SK-N-SH treated with all-trans-retinoic acid at 6 μM for 48 hours (cell line): ENCODE measurements at regions not wholly inside any gene's neighbourhood (a gene's known extent, or its start where the extent isn't known, plus 50 kb on each side); places are given as distances from the start of the nearest gene placed in this dataset.

Source experiments
- ATAC-seq: fragments of 200-7000 bp; cut with Tn5 transposase; 3 replicates; pipeline ENCODE4 v1.9.1; 2020; ENCODE audit warnings: mild to moderate bottlenecking, moderate library complexity
- ARNTL ChIP-seq: fragments of 450-650 bp; formaldehyde crosslinking; IDR thresholded peaks from 2 replicates; pipeline ENCODE4 v1.5.0; 2020; ENCODE audit warnings: low read depth, mild to moderate bottlenecking, moderate library complexity, borderline replicate concordance
- CSDC2 ChIP-seq: fragments of 250-450 bp; sonication (Bioruptor Pico); IDR thresholded peaks from 2 replicates; pipeline ENCODE4 v1.5.0; 2020; ENCODE audit warnings: mild to moderate bottlenecking, moderate library complexity
- GLIS3 ChIP-seq: fragments of 250-450 bp; sonication (Bioruptor Pico); IDR thresholded peaks from 2 replicates; pipeline ENCODE4 v1.5.0; 2020; ENCODE audit warnings: mild to moderate bottlenecking, moderate library complexity
- ISL1 ChIP-seq: fragments of 250-450 bp; sonication (Bioruptor Pico); IDR thresholded peaks from 2 replicates; pipeline ENCODE4 v2.1.2; 2022; ENCODE audit warnings: mild to moderate bottlenecking, moderate library complexity
- OSR1 ChIP-seq: fragments of 250-450 bp; sonication (Bioruptor Pico); IDR thresholded peaks from 2 replicates; pipeline ENCODE4 v1.8.0; 2022; ENCODE audit warnings: moderate library complexity, mild to moderate bottlenecking, inconsistent platforms
- PPARA ChIP-seq: fragments of 250-450 bp; sonication (Bioruptor Pico); IDR thresholded peaks from 2 replicates; pipeline ENCODE4 v1.5.0; 2020; ENCODE audit warnings: mild to moderate bottlenecking, borderline replicate concordance
- RARB ChIP-seq: fragments of 250-450 bp; sonication (Bioruptor Pico); IDR thresholded peaks from 2 replicates; pipeline ENCODE4 v1.8.0; 2021; ENCODE audit warnings: mild to moderate bottlenecking, moderate library complexity
- SNAI2 ChIP-seq: fragments of 250-450 bp; sonication (Bioruptor Pico); IDR thresholded peaks from 2 replicates; pipeline ENCODE4 v1.5.0; 2020; ENCODE audit warnings: mild to moderate bottlenecking, moderate library complexity
- TCF4 ChIP-seq: fragments of 250-450 bp; sonication (Bioruptor Pico); IDR thresholded peaks from 2 replicates; pipeline ENCODE4 v1.8.0; 2021; ENCODE audit warnings: mild to moderate bottlenecking, moderate library complexity, borderline replicate concordance
- TOX ChIP-seq: fragments of 250-450 bp; sonication (Bioruptor Pico); IDR thresholded peaks from 2 replicates; pipeline ENCODE4 v1.8.0; 2021; ENCODE audit warnings: mild to moderate bottlenecking, moderate library complexity, borderline replicate concordance
- ZC3H10 ChIP-seq: fragments of 250-450 bp; sonication (Bioruptor Pico); IDR thresholded peaks from 2 replicates; pipeline ENCODE4 v1.5.1; 2021; ENCODE audit warnings: mild to moderate bottlenecking, moderate library complexity
- ZFP3 ChIP-seq: fragments of 250-450 bp; sonication (Bioruptor Pico); IDR thresholded peaks from 2 replicates; pipeline ENCODE4 v1.5.0; 2020; ENCODE audit warnings: mild to moderate bottlenecking, moderate library complexity
- ZFP30 ChIP-seq: fragments of 450-650 bp; formaldehyde crosslinking; IDR thresholded peaks from 2 replicates; pipeline ENCODE4 v1.5.0; 2022; ENCODE audit warnings: mild to moderate bottlenecking, moderate library complexity
- ZNF565 ChIP-seq: fragments of 450-650 bp; formaldehyde crosslinking; conservative IDR thresholded peaks from 2 replicates; pipeline ENCODE4 v1.5.0; 2020; ENCODE audit warnings: low read depth, mild to moderate bottlenecking, moderate library complexity
- ZNF70 ChIP-seq: fragments of 450-650 bp; formaldehyde crosslinking; IDR thresholded peaks from 2 replicates; pipeline ENCODE4 v1.5.0; 2020; ENCODE audit warnings: mild to moderate bottlenecking, moderate library complexity
- ZNF8 ChIP-seq: fragments of 450-650 bp; formaldehyde crosslinking; IDR thresholded peaks from 2 replicates; pipeline ENCODE4 v1.5.0; 2020; ENCODE audit warnings: mild to moderate bottlenecking, moderate library complexity
- TF ChIP-seq, protein P1 (sequence below): fragments of 250-450 bp; sonication (Bioruptor Pico); IDR thresholded peaks from 2 replicates; pipeline ENCODE4 v1.8.0; 2020; ENCODE audit warnings: mild to moderate bottlenecking, moderate library complexity, borderline replicate concordance
- TF ChIP-seq, protein P2 (sequence below): fragments of 250-450 bp; sonication (Bioruptor Pico); IDR thresholded peaks from 2 replicates; pipeline ENCODE4 v1.5.1; 2021; ENCODE audit warnings: mild to moderate bottlenecking, moderate library complexity
- TF ChIP-seq, protein P3 (sequence below): fragments of 250-450 bp; sonication (Bioruptor Pico); IDR thresholded peaks from 2 replicates; pipeline ENCODE4 v1.5.0; 2020; ENCODE audit warnings: mild to moderate bottlenecking, moderate library complexity

GRCh38 chr14:101126731-101127130, 223.2 kb upstream of the RTL1 start:
- ATAC-seq: no peak
- TF ChIP-seq CSDC2 (no peak), ZC3H10 (no peak), ISL1 (no peak), ZFP30 (CRISPR knock-in tag) (no peak), ZNF565 (CRISPR knock-in tag) (no peak), GLIS3 (CRISPR knock-in tag) (no peak), ARNTL (CRISPR knock-in tag) (no peak), TCF4 (no peak), RARB (CRISPR knock-in tag) (no peak), ZNF70 (CRISPR knock-in tag) (no peak), ZNF8 (CRISPR knock-in tag) (no peak), PPARA (no peak), TOX (no peak)
- TF ChIP-seq, protein P1, sequence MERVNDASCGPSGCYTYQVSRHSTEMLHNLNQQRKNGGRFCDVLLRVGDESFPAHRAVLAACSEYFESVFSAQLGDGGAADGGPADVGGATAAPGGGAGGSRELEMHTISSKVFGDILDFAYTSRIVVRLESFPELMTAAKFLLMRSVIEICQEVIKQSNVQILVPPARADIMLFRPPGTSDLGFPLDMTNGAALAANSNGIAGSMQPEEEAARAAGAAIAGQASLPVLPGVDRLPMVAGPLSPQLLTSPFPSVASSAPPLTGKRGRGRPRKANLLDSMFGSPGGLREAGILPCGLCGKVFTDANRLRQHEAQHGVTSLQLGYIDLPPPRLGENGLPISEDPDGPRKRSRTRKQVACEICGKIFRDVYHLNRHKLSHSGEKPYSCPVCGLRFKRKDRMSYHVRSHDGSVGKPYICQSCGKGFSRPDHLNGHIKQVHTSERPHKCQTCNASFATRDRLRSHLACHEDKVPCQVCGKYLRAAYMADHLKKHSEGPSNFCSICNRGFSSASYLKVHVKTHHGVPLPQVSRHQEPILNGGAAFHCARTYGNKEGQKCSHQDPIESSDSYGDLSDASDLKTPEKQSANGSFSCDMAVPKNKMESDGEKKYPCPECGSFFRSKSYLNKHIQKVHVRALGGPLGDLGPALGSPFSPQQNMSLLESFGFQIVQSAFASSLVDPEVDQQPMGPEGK (CRISPR knock-in tag): no peak
- TF ChIP-seq, protein P2, sequence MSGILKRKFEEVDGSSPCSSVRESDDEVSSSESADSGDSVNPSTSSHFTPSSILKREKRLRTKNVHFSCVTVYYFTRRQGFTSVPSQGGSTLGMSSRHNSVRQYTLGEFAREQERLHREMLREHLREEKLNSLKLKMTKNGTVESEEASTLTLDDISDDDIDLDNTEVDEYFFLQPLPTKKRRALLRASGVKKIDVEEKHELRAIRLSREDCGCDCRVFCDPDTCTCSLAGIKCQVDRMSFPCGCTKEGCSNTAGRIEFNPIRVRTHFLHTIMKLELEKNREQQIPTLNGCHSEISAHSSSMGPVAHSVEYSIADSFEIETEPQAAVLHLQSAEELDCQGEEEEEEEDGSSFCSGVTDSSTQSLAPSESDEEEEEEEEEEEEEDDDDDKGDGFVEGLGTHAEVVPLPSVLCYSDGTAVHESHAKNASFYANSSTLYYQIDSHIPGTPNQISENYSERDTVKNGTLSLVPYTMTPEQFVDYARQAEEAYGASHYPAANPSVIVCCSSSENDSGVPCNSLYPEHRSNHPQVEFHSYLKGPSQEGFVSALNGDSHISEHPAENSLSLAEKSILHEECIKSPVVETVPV: no peak
- TF ChIP-seq, protein P3, sequence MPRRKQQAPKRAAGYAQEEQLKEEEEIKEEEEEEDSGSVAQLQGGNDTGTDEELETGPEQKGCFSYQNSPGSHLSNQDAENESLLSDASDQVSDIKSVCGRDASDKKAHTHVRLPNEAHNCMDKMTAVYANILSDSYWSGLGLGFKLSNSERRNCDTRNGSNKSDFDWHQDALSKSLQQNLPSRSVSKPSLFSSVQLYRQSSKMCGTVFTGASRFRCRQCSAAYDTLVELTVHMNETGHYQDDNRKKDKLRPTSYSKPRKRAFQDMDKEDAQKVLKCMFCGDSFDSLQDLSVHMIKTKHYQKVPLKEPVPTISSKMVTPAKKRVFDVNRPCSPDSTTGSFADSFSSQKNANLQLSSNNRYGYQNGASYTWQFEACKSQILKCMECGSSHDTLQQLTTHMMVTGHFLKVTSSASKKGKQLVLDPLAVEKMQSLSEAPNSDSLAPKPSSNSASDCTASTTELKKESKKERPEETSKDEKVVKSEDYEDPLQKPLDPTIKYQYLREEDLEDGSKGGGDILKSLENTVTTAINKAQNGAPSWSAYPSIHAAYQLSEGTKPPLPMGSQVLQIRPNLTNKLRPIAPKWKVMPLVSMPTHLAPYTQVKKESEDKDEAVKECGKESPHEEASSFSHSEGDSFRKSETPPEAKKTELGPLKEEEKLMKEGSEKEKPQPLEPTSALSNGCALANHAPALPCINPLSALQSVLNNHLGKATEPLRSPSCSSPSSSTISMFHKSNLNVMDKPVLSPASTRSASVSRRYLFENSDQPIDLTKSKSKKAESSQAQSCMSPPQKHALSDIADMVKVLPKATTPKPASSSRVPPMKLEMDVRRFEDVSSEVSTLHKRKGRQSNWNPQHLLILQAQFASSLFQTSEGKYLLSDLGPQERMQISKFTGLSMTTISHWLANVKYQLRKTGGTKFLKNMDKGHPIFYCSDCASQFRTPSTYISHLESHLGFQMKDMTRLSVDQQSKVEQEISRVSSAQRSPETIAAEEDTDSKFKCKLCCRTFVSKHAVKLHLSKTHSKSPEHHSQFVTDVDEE (CRISPR knock-in tag): no peak

GRCh38 chr14:101127224-101127623, 223.7 kb upstream of the RTL1 start:
- peak; percentile 49; the same call in 1 of the 3 replicates for ATAC-seq
- TF ChIP-seq TCF4 (peak; percentile 98), SNAI2 (CRISPR knock-in tag) (no peak), ARNTL (CRISPR knock-in tag) (no peak)
- TF ChIP-seq, protein P3 (CRISPR knock-in tag): peak; percentile 81; the same call in 1 of the 2 replicates
- TF ChIP-seq, protein P1 (CRISPR knock-in tag): no peak

DNA sequence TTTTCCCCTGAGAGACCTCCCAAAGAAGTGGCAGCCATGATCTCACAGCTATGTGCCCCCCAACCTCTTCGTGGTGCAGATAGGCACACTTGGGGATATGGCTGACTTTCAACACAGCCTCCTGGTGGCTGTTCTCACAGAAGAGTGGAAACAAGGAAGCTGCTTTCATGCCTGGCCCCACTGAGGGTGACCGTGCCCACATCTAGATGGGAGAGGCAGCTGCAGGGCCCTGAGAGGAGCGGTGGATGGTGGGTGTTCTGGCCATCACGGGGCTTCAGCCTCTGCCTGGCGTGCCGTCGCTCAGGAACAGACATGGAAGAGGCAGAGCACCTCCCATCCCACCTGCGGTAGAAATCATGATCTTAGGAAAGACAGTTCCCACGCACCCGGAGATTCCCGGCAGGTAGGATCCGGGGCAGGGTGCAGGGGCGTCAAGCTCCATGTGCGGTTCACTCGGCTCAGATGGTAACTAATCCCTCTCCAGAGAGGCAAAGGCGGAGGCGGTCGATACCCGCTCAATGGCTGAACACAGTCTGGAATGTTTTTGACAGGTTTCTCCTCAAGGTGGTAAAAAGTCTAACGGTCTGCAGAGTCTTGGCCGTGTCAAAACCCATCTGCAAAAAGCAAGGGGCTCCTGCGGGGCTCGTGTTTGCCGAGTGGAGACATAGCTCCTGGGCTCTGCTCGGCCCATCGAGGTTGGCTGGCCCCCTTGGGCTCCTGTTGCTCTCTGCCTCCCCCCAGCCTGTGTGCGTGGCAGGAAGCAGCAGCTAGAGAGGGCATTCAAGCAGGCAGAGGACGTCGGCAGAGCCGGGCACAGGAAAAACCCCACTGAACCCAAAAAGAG, 225.2 kb upstream of the RTL1 start:
- ATAC-seq: no peak
- TF ChIP-seq GLIS3 (CRISPR knock-in tag) (no peak), TCF4 (no peak), OSR1 (CRISPR knock-in tag) (no peak), SNAI2 (CRISPR knock-in tag) (no peak), CSDC2 (no peak), ZFP3 (CRISPR knock-in tag) (no peak)
- TF ChIP-seq, protein P2: no peak
- TF ChIP-seq, protein P3 (CRISPR knock-in tag): no peak
